Panc1 (cell line): ENCODE measurements at regions not wholly inside any gene's neighbourhood (a gene's known extent, or its start where the extent isn't known, plus 50 kb on each side); places are given as distances from the start of the nearest gene placed in this dataset.

Experiments used
- CTCF ChIP-seq: fragments of 450-650 bp; IDR thresholded peaks from 2 replicates; pipeline ENCODE4 v1.5.1; 2017; ENCODE audit warnings: mild to moderate bottlenecking
- POLR2AphosphoS5 ChIP-seq: IDR thresholded peaks from 2 replicates; pipeline ENCODE4 v1.6.1; 2012; ENCODE audit warnings: mild to moderate bottlenecking, low read depth, low read length, moderate library complexity
- REST ChIP-seq, 2 experiments: IDR thresholded peaks; 2 replicates each; pipeline ENCODE4 v1.6.1; 2011 to 2012; ENCODE audit warnings: low read depth in 2 of 2, control low read depth in 1 of 2, low read length in 1 of 2, mild to moderate bottlenecking in 1 of 2, moderate library complexity in 1 of 2; ENCODE audit not compliant: insufficient read depth in 1 of 2
- SIN3A ChIP-seq: IDR thresholded peaks from 2 replicates; pipeline ENCODE4 v1.6.1; 2012; ENCODE audit warnings: low read depth, mild to moderate bottlenecking, low read length, moderate library complexity, borderline replicate concordance; ENCODE audit not compliant: insufficient read depth

DNA sequence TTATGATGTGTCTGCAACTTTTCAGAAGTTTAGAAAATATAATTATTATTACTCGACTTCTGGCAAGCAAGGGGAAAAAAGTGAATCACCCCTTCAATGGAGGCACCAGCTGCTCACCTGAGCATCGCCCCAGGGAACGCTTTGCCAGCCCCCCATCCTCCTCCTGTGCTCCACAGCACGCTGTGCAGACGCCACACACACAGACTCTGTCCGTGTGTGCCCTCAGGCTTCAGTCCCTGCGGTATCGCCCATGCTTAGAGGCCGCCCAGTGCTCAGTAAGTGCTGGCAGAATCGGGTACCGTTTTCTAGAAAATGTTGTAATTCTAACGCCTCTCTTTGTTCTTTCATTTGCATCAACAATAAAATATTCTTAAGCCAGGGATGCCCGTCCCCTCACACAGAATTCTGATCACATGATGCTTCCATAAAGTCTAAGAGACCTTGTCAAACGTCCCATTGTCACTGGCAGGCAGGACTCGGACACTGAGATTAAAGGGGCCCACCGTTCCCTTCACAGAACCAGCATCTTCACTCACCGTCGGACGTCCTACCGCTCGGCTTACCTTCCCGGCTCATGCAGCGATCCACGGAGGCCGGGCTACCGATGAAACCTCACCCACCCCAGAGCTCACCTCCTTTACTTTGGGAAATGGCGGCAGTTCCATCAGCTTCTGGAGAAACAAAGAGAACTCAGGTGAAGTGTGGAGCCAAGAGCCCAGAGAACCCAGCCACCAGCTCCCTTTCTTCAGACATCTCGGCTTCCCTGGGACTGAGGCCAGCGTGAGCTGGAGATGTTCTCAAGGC lies 105.5 kb downstream of the DLL1 start:
- TF ChIP-seq CTCF (no peak), REST (IDR thresholded peaks at IDR 0.05; ENCODE audit: insufficient read depth in 1 of 2, low read depth in 2 of 2, low read length in 1 of 2) (no peak), POLR2AphosphoS5 (no peak), SIN3A (no peak)
